SK-N-MC (cell line): ENCODE measurements at regions not wholly inside any gene's neighbourhood (a gene's known extent, or its start where the extent isn't known, plus 50 kb on each side); places are given as distances from the start of the nearest gene placed in this dataset.

Experiments used
- EZH2 ChIP-seq: fragments of 200-600 bp; sonication (generic); IDR thresholded peaks from one replicate; pipeline ENCODE4 v1.6.1; 2017; ENCODE audit warnings: antibody characterized with exemption
- FOXP2 ChIP-seq: optimal IDR thresholded peaks from 2 replicates; pipeline ENCODE3; 2011; ENCODE audit warnings: mild to moderate bottlenecking, moderate library complexity; ENCODE audit not compliant: insufficient read depth; ENCODE audit errors: extremely low read length, control extremely low read depth
- POLR2AphosphoS5 ChIP-seq: IDR thresholded peaks from 2 replicates; pipeline ENCODE4 v1.6.1; 2012; ENCODE audit warnings: mild to moderate bottlenecking, low read depth, low read length, borderline replicate concordance

DNA sequence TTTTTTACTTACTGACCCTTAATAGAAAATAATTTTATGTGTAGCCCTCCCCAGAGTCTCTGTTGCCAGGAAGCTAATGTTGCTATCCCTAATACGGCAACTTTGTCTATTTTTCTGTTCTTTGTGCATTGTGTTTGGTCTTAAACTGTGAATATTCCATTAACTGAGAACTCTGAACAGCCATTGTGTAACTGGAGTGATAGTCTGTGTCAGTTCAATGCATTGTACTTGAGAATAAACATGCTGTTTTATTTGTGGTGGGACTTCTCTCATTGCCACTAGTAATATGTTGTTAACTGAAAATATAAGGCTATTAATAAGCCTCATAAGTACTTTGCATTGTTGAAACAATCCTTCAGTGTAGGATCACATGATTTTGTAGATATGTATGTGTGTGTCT is 278.3 kb upstream of the DMRT1 start:
- TF ChIP-seq EZH2 = no peak
- no peak for TF ChIP-seq POLR2AphosphoS5
- no peak for TF ChIP-seq FOXP2
